ENCODE measurements at regions not wholly inside any gene's neighbourhood (a gene's known extent, or its start where the extent isn't known, plus 50 kb on each side); places are given as distances from the start of the nearest gene placed in this dataset.

DNA sequence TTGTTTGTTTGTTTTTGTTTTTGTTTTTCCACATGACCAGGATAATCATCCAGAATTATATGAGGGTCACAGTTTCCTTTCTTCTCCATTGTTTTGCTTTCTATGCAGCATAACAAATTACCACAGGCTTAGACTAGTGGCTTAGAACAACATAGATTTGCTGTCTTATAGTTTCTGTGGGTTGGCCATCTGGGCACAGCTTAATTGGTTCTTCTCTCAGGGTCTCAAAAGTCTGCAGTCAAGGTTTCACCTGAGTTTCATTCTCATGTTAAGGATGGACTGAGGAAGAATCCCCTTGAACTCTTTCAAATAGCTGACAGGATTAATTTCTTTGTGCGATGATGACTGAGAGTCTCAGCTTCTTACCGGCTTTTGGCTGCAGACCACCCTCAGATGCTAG is 559.8 kb downstream of the PRDM9 start:
- TF ChIP-seq POLR2AphosphoS5 (IDR thresholded peaks at IDR 0.05; ENCODE audit: insufficient read depth in 1 of 2, low read depth in 1 of 2) (no peak), CTCF (IDR thresholded peaks at IDR 0.05) (no peak), POLR2A (IDR thresholded peaks at IDR 0.05) (no peak)
